GM23338 (cell line): ENCODE measurements at regions not wholly inside any gene's neighbourhood (a gene's known extent, or its start where the extent isn't known, plus 50 kb on each side); places are given as distances from the start of the nearest gene placed in this dataset.

ENCODE experiments used
- CTCF ChIP-seq, 2 experiments: fragments of 200-600 bp in 1 of 2; sonication (generic) in 1 of 2; conservative IDR thresholded peaks; 2 replicates each; pipeline versions ENCODE4 v1.5.1 to v1.6.1; 2016 to 2017; ENCODE audit warnings: antibody characterized with exemption in 2 of 2, low read depth in 2 of 2, mild to moderate bottlenecking in 2 of 2, moderate library complexity in 1 of 2
- ETS1 ChIP-seq: IDR thresholded peaks from 2 replicates; pipeline ENCODE4 v1.6.1; 2016; ENCODE audit warnings: antibody characterized with exemption
- EZH2 ChIP-seq: fragments of 200-600 bp; sonication (generic); IDR thresholded peaks from one replicate; pipeline ENCODE4 v1.8.0; 2017; ENCODE audit warnings: antibody characterized with exemption, mild to moderate bottlenecking, low read depth; ENCODE audit not compliant: unreplicated experiment
- EZH2phosphoT487 ChIP-seq: fragments of 200-600 bp; sonication (generic); IDR thresholded peaks from one replicate; pipeline ENCODE4 v1.8.1; 2018; ENCODE audit warnings: antibody characterized with exemption; ENCODE audit not compliant: unreplicated experiment
- JUNB ChIP-seq: IDR thresholded peaks from one replicate; pipeline ENCODE4 v1.6.1; 2016; ENCODE audit warnings: antibody characterized with exemption; ENCODE audit not compliant: unreplicated experiment
- NANOG ChIP-seq: IDR thresholded peaks from 2 replicates; pipeline ENCODE4 v1.6.1; 2016; ENCODE audit warnings: antibody characterized with exemption, borderline replicate concordance
- POLR2AphosphoS5 ChIP-seq: IDR thresholded peaks from 2 replicates; pipeline ENCODE4 v1.6.1; 2016; ENCODE audit warnings: antibody characterized with exemption, low read depth
- REST ChIP-seq: IDR thresholded peaks from one replicate; pipeline ENCODE4 v1.6.1; 2018; ENCODE audit warnings: antibody characterized with exemption; ENCODE audit not compliant: unreplicated experiment
- ZNF114 ChIP-seq: fragments of 250-450 bp; sonication (Bioruptor Pico); IDR thresholded peaks from 2 replicates; pipeline ENCODE4 v1.5.0; 2020; ENCODE audit warnings: mild to moderate bottlenecking, moderate library complexity
- ZNF331 ChIP-seq: fragments of 250-450 bp; sonication (Bioruptor Pico); IDR thresholded peaks from 2 replicates; pipeline ENCODE4 v1.5.0; 2020; ENCODE audit warnings: low read depth, mild to moderate bottlenecking, moderate library complexity

- TF ChIP-seq NANOG: no peak
- TF ChIP-seq CTCF (conservative IDR thresholded peaks at IDR 0.05; ENCODE audit: low read depth in 2 of 2): no peak
- TF ChIP-seq EZH2phosphoT487: no peak
- no peak for TF ChIP-seq EZH2
- TF ChIP-seq POLR2AphosphoS5: no peak
- no peak for TF ChIP-seq ETS1
- no peak for TF ChIP-seq ZNF331
- TF ChIP-seq REST: no peak
- TF ChIP-seq ZNF114: no peak
- TF ChIP-seq JUNB: no peak
These were observed 258.7 kb downstream of the TLE3 start for GRCh38 chr15:69838994-69839393.
